D341Med (cell line): ENCODE measurements at regions not wholly inside any gene's neighbourhood (a gene's known extent, or its start where the extent isn't known, plus 50 kb on each side); places are given as distances from the start of the nearest gene placed in this dataset.
"Not testable (repeated sequence)": the region's sequence is repeated elsewhere in the genome, so short reads cannot be mapped to it uniquely, and the experiment has no call there.

ENCODE experiments used
- DNase-seq: peaks from one replicate; pipeline ENCODE4 v3.0.0; 2012; ENCODE audit warnings: low spot score

DNA sequence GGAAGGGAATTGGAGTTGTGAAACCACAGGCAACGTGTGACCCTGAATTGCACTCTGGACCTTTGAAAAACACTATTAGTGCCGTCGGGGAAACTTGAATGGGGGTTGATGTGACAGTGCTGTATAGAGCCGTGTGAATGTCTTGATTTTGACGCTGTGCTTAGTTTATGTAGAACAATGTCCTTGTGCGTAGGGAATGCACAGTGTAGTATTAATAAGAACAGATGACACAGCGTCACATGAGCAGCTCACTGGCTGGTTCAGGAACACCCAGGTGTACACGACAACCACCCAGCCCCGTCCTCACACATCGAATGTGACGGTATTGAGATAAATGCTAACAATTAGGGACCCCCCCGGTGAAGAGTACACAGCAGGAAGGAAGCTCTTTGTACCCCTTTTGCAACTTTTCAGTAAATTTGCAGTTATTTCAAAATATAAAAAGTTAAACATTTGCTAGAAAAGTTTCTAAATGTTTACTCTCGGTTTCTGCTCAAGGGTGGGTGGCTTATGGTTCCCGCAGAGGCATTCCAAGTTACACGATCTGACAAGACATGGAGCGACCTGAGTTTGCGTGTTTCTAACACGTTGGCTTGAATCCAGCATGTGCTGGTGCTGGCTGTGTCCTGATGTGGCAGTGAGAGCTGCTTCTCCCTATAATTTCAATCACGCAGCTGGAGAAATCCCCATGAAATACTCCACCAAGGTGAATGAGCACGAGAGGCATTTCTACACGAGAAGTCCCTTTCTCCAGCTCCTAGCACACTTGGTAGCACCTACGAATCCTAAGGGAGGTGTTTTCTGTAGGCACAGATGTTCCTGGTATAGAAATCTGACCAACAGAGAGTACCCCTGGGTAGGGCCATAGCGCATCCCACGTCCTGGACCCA, 208.0 kb upstream of the EXOC2 start:
- DNase-seq, result no peak

DNA sequence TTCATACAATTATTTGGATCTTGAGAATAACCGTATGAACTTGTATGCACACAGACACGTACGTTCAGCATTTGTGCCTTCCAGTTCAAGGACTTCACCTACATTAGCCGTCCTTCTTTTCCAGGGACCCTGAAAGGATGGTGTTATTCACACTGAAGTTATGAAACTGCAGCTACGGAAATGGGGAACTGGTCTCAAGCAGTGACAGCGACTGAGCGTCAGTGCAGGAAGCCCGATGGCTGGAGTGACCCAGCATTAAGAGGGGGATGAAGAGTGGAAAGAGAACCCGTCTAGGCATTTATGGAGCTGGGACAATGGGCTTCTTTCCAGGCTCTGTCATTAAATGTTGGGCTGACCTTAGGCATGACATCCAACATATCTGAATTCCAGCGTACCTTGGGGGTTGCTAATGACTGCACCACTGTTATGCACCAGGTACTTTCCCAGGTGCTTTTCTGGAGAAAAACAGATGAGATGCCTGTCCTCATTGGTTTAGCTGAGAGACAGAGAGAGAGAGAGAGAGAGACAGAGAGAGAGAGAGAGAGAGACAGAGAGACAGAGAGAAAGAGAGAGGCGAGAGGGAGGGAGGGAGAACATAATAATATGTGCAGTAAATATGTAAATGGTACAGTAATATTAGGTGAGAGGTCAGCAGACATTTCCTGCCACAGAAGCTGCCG, 204.7 kb upstream of the EXOC2 start:
- DNase-seq, result no peak

DNA sequence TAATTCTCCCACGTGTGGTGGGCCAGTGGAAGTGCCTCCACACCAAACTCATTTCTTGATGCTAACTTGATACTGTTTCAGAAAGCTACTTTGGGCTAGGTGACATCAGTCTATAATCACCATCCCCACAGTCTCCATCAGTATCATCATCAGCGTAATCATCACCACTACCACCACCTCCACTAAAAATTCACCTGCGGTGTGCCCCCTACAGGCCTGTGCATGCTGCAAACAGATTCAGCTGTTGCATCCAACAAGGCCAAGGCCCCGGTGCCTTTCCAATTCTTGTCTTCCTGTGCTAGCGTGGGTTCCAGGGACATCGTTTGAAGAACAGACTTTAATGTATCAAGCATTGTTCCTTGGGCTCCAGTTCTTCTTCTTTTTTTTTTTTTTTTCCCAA, 201.3 kb upstream of the EXOC2 start:
- DNase-seq, result no peak

DNA sequence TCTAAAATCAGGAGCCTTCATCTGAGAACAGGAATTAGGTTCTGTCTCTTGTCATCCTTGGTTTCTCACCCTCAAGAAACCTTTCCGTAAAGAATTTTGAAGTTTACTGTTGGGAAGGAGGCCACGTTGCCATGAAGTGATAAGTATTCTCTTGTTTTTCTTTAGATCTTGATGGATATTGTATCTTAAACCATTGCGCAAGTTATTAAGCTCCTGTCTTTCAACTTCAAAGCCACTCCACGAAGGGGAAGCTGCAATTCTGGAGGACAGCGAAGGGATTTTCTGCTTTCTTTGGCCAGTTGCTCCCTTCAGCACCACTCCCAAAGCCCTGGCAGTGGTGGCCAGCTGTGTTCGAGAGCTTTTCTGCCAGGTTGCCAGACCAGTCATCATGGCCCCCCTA, 198.1 kb upstream of the EXOC2 start:
- no peak for DNase-seq

DNA sequence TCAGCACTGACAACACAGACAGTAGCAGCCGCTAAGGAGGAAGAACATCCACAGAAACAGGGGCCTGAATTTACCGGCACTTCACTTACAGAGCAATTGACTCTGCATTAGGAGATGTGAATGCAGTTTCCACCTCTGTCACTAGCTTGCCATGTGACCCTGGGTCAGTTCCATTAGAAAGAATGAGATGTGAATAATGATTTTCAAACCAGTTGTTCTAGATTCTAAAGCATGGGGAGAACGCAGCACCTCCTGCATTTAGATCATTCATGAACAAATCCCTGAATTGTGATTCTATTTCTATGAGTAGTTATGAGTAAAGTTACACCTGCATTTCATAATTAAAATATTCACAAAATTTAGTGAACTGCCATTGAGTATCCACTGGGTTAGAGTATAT, 197.3 kb upstream of the EXOC2 start:
- DNase-seq, result no peak

DNA sequence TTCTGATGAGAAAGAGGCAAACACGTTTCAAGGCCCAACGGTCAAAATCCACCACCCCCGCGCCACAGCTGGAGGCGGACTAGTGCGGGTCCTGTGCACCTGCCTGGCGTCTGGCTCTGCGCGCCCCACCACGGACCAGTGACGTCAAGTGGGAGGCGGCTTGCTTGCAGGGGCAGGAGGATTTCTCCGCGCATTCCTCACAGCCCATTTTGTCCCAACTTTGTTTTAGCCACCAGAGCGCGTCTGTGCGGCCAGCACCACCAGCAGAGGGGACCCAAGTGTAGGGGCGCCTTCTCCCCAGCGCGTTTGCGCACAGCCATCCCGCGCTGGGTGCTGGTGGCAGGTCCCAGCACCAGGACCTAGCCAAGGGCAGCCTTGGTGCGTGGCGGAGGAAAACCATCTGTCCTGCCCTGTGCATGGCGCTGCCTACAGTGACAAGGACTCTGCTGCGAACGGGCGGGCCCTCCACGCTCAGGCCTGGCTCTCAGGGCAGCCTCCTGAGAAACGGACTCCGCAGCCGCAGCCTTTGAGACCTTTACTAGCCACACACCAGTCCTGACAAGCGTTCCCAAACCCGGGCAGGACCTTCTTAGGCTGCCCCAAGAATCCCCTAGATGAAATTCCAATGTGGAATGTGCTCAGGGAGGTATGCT, 194.8 kb upstream of the EXOC2 start:
- no peak for DNase-seq

DNA sequence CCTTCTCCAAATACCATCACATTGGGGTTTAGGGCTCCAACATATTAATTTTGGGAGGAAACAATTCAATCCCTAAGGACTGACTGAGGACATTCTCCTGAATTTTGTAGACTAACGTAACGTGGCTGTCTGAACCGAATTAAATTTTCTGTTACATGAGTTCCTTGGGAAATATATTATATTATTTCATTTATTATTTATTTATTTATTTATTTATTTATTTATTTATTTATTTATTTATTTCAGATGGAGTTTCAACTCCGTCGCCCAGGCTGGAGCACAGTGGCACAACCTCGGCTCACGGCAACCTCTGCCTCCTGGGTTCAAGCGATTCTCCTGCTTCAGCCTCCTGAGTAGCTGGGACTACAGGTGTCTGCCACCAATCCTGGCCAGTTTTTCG, 193.2 kb upstream of the EXOC2 start:
- not testable (repeated sequence) for DNase-seq

DNA sequence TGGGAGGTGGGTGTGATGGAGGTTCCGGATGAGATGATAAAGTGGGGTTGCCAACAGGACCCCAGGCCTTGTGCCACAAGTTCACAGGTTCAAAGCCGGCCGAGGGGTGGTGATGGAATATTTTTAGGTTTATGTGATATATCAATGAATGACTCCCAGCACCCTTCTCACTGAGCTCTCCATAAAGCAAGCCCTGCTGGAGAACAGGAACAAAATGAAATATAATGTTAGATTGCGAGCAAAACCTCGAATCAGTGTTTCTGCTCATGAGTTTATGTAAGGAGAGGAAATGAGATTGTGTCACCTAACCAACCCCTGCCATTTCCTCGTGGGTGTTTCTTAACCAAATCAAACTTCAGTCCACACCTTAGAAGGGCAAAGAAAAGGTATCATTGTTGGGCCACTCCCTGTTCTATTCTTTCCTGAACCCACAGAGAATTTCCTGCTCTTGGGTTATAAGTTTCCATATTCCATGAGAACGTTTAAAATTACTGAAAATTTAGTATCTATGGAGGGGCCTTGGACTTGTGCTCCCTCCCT, 192.2 kb upstream of the EXOC2 start:
- no peak for DNase-seq

DNA sequence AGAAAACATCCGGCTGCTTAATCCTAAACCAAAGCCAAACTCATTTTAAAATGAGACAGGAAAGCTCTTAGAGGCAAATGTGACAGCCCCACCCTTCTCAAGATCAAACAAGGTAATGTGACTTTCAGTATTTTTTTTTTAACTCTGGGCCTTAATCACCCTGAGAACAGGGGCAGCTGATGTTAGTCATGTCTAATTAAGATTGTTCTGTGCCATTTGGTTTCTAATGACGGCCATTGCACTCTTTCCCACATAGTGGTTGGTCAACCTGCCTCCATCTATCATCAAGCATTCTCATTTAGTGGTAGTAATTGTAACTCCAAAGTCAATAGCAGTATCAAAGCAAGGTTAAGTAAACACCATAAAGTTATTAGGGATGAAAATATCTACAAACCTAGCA, 191.6 kb upstream of the EXOC2 start:
- no peak for DNase-seq

DNA sequence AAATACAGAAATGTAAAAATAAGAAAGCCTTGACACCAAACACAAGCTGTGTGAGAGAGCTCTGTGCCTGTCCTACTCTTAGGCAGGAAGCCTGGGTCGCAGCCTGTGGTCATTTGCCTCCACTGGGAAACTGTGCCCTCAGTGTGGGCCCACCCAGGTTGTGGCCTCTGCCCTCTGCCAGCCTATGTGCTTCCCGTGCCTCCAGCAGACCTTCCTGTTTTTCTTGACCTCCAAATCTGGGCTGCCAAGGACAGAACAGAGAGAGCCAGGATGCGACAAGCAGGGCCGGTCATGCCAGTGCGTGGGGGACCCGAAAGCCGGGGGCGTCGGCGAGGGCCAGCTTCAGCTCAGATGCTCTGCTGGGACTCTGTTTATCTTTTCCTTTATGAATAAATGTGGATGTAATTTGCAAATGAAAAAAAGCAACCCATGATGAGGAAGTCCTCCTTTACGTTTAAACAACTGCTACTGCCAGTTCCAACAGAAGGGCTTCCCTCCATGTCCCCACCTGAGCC, 189.2 kb upstream of the EXOC2 start:
- no peak for DNase-seq

DNA sequence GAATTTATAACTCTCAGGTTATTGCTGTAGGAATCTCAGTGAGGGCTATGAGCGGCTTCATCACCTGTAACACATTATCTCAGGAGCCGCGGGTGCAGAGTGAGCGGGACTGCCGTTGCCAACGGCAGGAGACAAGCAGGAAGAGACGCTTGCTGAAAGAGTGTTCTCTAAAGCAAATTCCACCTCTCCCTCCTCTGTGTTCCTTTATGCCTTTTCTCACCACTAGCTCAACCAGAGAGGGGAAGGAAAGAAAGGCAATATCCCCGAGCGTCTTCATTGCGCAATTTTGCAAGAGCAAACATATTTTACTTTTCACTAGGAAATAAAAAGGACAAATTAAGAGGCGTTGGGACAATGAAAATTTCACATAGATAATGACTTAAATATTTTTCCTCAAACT, 185.2 kb upstream of the EXOC2 start:
- no peak for DNase-seq

DNA sequence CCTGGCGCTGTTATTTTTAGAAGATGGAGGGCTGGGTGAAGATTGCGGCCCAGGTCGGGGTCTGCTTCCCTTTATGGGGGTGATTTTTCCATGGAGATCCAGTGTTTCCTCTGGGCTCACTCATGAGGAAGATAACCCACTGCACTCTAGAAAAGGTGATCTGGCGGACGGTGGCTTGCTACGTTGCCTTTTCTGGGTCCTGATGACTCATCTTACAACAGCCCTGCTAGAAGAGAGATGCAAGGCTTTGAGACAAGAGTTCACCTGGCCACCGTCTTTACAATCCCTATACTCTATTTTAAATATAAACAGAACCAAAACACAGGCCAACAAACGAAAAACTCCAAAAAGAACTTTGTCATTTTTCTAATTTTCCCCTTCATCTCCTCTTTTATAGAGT, 182.1 kb upstream of the EXOC2 start:
- DNase-seq, result no peak

DNA sequence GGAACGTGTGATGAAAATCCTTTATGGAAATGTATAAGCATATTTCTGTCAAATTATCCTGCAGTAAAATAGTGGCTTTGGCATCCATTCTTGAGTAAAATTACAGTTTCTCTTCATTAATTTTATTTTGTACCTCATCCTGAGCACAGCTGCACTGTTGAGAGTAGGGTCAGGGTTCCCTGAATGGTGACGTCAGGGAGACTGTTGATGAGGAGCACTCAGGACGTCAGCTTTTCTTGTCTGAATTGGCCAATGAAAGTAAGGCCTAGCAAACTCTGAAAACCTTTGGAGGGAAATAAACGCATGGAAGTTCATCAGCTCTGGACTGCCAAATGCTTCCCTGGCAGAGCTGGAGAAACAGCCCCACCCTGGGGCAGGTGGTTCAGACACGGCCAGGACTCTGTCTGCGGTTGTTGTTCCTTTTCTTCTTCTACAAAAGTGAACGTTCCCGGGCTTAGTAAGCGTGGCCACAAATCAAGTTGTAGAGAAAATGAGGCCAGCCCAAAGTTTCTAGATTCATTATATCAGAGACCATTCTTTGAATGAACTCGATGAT, 179.7 kb upstream of the EXOC2 start:
- DNase-seq, result no peak

DNA sequence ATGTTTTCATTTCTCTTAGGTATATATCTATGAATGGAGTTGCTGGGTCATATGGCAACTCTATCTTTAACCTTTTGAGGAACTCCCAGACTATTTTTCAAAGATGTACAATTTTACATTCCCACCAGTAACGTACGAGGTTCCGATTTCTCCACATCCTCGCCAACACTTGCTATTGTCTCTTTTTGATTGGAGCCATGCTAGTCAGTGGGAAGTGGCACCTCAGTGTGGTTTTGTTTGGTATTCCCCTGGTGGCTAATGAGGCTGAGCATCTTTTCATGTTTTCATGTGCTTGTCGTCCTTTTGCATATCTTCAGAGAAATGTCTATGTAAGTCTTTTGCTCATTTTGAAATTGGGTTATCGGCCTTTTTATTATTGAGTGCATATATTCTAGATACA, 178.6 kb upstream of the EXOC2 start:
- DNase-seq, result no peak

DNA sequence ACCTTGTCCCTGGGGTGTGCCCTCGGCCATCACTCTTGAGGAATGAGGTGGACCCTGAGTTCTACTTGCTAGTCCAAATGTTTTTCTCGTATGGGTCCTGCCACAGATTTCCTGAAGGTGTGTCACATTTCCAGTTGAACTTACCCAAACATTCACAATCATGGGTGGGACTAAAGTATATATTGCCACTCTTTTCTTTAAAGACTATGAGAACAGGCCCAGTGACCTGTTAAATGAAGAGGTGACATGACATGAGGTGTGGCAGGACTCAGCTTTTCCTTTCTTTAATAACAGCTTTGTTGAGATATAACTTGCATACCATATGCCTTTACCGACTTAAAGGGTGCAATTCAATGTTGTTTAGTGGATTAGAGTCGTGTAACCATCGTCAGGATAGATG, 177.2 kb upstream of the EXOC2 start:
- DNase-seq, result no peak

DNA sequence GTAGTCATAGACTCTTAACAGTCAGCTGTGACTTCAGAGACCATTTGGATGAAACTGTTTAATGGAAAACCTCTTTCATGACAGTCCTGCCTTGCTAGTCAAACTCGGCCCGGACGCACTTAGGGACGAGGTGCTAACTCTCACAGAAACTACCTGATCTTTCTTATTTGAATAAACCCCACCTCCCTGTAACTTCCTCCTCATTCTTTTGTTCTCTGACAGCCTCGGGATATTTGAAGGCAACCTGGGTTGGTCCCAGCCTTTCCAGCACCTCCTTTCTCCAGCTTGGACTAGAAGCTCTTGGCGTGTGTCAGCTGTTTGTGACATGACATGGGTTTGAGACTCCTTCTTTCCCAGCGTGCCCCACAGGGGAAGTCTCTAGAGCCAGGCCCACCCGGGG, 175.3 kb upstream of the EXOC2 start:
- DNase-seq, result no peak

DNA sequence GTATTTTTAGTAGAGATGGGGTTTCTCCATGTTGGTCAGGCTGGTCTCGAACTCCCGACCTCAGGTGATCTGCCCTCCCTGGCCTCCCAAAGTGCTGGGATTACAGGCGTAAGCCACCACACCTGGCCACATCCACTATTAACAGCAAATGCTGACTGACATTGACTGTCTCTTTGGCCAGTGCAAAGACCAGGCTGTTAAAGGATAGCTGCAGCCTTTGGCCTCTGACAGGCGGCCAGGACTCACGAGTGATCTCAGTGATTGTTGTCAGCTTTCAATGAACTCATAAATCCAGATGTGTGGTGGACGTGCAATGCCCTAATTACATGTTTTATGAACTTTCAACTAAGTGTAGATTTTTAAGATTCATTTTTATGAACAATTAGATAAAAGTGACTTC, 174.4 kb upstream of the EXOC2 start:
- DNase-seq, result no peak

DNA sequence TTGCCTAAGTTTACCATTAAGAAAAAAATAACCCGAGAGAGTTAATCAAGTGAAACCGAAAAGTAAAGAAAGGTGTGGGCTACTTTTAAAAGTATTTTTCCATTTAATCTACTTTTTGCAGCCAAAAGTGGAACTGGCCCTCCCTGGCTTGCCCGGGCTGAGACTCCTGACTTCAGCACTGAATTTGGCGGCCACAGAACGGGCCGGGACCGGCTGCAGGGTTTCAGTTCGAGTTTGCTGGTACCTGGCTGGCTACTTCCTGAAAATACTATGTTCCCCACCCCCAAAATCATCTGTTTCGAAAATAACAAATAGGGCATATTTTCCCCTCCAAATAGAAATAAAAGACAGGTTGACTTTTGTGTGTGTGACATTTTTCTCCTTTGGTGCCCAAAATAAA, 173.4 kb upstream of the EXOC2 start:
- DNase-seq, result no peak

DNA sequence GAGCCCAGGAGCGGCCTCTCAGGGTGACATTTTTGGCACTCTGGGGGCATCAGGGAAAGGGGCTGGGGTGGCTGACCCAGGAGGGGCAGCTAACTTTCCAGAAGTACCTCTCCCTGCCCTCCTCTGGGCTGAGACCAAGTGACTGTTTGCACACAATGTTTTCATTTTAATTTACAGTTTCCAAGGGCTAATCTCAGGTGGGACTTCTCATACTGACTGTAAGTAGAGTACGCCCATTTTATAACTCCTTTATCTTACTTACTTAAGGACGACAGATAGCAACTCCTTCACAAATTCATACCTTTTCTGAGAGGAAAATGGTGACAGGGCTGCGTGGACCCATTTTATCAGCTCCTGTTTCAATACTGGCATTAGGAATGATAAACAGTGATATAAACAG, 172.9 kb upstream of the EXOC2 start:
- DNase-seq, result no peak

DNA sequence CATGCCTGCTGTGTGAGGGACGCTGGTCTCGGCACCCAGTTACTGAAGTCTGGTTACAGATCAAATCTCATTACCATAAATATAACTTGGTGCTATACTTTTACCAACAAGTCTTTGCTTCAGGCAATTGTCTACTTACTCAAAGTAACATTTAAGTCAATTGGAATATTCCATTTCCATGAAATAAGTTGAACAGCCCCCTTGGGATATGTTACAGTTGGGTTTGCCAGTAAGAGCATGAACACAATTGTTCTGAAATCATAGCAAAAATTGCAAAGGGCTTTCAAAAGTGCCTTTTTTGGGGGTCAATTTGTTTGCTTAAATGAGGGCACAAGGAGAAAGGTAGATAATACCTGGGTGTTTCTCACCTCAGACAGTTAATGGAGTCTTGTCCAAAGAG, 170.9 kb upstream of the EXOC2 start:
- DNase-seq, result no peak

DNA sequence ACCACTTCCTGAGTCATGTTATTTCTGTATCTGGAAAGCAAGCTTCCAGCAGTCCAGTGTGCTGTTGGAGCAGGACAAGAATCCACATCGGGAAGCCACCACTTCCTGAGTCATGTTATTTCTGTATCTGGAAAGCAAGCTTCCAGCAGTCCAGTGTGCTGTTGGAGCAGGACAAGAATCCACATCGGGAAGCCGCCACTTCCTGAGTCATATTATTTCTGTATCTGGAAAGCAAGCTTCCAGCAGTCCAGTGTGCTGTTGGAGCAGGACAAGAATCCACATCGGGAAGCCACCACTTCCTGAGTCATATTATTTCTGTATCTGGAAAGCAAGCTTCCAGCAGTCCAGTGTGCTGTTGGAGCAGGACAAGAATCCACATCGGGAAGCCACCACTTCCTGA, 170.2 kb upstream of the EXOC2 start:
- DNase-seq, result not testable (repeated sequence)

DNA sequence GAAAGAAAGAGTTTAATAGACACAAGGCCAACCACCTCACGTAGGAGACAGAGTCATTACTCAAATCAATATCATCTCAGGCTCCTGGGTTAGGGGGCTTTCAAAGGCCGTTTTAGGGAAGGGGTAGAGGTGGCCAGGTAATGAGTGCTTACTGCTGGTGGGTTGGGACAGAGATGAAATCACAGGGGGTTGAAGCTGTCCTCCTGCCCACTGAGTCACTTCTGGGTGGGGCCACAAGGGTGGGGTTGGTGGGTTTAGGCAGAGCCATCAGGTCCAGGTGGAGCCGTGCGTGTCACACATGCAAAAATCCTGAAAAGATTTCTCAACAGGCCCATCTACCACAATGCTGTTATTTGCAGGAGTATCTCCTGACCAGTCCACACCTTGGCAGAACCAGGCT, 167.0 kb upstream of the EXOC2 start:
- DNase-seq, result no peak
